ENCODE measurements at regions not wholly inside any gene's neighbourhood (a gene's known extent, or its start where the extent isn't known, plus 50 kb on each side); places are given as distances from the start of the nearest gene placed in this dataset.

- no peak for DNase-seq (ENCODE audit: low spot score in 2 of 2)
- TF ChIP-seq POLR2A (IDR thresholded peaks at IDR 0.05) (no peak), CTCF (IDR thresholded peaks at IDR 0.05) (no peak)
- 93 to 96% methylated on average over 3 of the region's 3 CpGs for WGBS, 2 donors
- H3K4me3 ChIP-seq (ENCODE audit: low read depth, poor library complexity, severe bottlenecking), result no peak overlapping the region
- intact Hi-C loops (cut with DNase I; ENCODE audit: low total_unique reads), result no loop called here
Measured at GRCh38 chr2:199216253-199216652, 241.5 kb downstream of the SATB2 start.

- TF ChIP-seq POLR2A (IDR thresholded peaks at IDR 0.05), result no peak
- TF ChIP-seq CTCF (IDR thresholded peaks at IDR 0.05), result no peak
- DNase-seq (ENCODE audit: low spot score in 2 of 2), result no peak
- H3K4me3 ChIP-seq (ENCODE audit: low read depth, poor library complexity, severe bottlenecking), result no peak overlapping the region
- 87 to 91% methylated on average over 2 of the region's 2 CpGs for WGBS, 2 donors
- intact Hi-C loops (cut with DNase I; ENCODE audit: low total_unique reads), result no loop called here
Measured at GRCh38 chr2:199207011-199207410, 250.7 kb downstream of the SATB2 start.

GRCh38 chr2:199206536-199206935, 251.2 kb downstream of the SATB2 start:
- no peak for TF ChIP-seq CTCF (IDR thresholded peaks at IDR 0.05)
- TF ChIP-seq POLR2A (IDR thresholded peaks at IDR 0.05), result no peak
- no peak overlapping the region for H3K4me3 ChIP-seq (ENCODE audit: low read depth, poor library complexity, severe bottlenecking)
- intact Hi-C loops (cut with DNase I; ENCODE audit: low total_unique reads), result no loop called here
- no peak for DNase-seq (ENCODE audit: low spot score in 2 of 2)
- 83 to 90% methylated on average over 9 of the region's 9 CpGs for WGBS, 2 donors

GRCh38 chr2:199202964-199203363, 254.8 kb downstream of the SATB2 start:
- 67% methylated on average over 5 of the region's 5 CpGs for WGBS, 2 donors
- no peak for DNase-seq (ENCODE audit: low spot score in 2 of 2)
- no peak for TF ChIP-seq POLR2A (IDR thresholded peaks at IDR 0.05)
- no peak for TF ChIP-seq CTCF (IDR thresholded peaks at IDR 0.05)
- intact Hi-C loops (cut with DNase I; ENCODE audit: low total_unique reads), result no loop called here
- no peak overlapping the region for H3K4me3 ChIP-seq (ENCODE audit: low read depth, poor library complexity, severe bottlenecking)

GRCh38 chr2:199201539-199201938, 256.2 kb downstream of the SATB2 start:
- no peak for DNase-seq (ENCODE audit: low spot score in 2 of 2)
- TF ChIP-seq POLR2A (IDR thresholded peaks at IDR 0.05) (no peak), CTCF (IDR thresholded peaks at IDR 0.05) (no peak)
- intact Hi-C loops (cut with DNase I; ENCODE audit: low total_unique reads), result no loop called here
- WGBS, 2 donors, result 83 to 86% methylated on average over 1 of the region's 1 CpG
- H3K4me3 ChIP-seq (ENCODE audit: low read depth, poor library complexity, severe bottlenecking), result no peak overlapping the region

GRCh38 chr2:199199797-199200196, 257.9 kb downstream of the SATB2 start:
- H3K4me3 ChIP-seq (ENCODE audit: low read depth, poor library complexity, severe bottlenecking), result no peak overlapping the region
- 88 to 100% methylated on average over 1 of the region's 1 CpG for WGBS, 2 donors
- no peak for TF ChIP-seq CTCF (IDR thresholded peaks at IDR 0.05)
- no peak for TF ChIP-seq POLR2A (IDR thresholded peaks at IDR 0.05)
- intact Hi-C loops (cut with DNase I; ENCODE audit: low total_unique reads), result no loop called here
- DNase-seq (ENCODE audit: low spot score in 2 of 2), result no peak
